ENCODE measurements at regions not wholly inside any gene's neighbourhood (a gene's known extent, or its start where the extent isn't known, plus 50 kb on each side); places are given as distances from the start of the nearest gene placed in this dataset.
A peak's percentile ranks its signal among the peaks of the same experiment; 100 is the strongest.

DNA sequence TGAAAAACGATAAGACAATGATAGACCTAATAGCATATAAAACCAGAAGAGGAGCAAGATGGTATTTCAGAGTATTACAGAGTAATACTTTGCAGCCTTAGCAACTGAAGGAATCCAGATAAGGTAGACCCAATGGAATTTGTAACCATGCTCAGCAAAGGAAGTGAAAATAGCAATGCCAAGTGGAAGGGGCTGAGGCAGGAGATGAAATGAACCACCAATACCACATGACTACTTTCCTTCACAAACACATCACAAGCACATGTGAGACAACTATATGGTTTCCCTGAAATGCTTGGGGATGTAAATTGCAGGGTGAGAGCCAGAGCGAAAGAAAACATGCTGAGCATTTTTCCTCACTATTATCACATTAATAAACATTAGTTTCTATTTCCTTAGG is 79.8 kb upstream of the MELK start:
- DNase-seq, result peak in 1 of 3 donors; percentile 11
- 85 to 87% methylated on average over 2 of the region's 2 CpGs for WGBS, 2 donors
- Histone ChIP-seq H3K9me3 (ENCODE audit: control insufficient read depth in 4 of 4, insufficient read depth in 3 of 4, low read length in 3 of 4) (no peaks in the 10 kb centered on the region), H3K27me3 (ENCODE audit: control insufficient read depth in 3 of 3, insufficient read depth in 3 of 3, low read length in 2 of 3) (no peaks in the 10 kb centered on the region), H3K4me1 (ENCODE audit: control insufficient read depth in 5 of 5, insufficient read depth in 5 of 5, low read length in 5 of 5) (peaks cover 0 to 16% (median 11%) of the 10 kb centered on the region in 5 donors), H3K4me3 (no peak overlapping the region), H3K36me3 (ENCODE audit: control insufficient read depth in 4 of 4, insufficient read depth in 4 of 4, low read length in 4 of 4) (no peaks in the 10 kb centered on the region), H3K9ac (ENCODE audit: insufficient read depth in 1 of 2, low read length in 2 of 2) (no peak overlapping the region), H3K27ac (ENCODE audit: low read depth in 1 of 2, low read length in 1 of 2) (no peak overlapping the region)
- TF ChIP-seq, protein P1, sequence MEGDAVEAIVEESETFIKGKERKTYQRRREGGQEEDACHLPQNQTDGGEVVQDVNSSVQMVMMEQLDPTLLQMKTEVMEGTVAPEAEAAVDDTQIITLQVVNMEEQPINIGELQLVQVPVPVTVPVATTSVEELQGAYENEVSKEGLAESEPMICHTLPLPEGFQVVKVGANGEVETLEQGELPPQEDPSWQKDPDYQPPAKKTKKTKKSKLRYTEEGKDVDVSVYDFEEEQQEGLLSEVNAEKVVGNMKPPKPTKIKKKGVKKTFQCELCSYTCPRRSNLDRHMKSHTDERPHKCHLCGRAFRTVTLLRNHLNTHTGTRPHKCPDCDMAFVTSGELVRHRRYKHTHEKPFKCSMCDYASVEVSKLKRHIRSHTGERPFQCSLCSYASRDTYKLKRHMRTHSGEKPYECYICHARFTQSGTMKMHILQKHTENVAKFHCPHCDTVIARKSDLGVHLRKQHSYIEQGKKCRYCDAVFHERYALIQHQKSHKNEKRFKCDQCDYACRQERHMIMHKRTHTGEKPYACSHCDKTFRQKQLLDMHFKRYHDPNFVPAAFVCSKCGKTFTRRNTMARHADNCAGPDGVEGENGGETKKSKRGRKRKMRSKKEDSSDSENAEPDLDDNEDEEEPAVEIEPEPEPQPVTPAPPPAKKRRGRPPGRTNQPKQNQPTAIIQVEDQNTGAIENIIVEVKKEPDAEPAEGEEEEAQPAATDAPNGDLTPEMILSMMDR (IDR thresholded peaks at IDR 0.05; ENCODE audit: control extremely low read depth, extremely low read depth), result no peak
- ATAC-seq (ENCODE audit: insufficient read depth, low FRiP score), result no peak

DNA sequence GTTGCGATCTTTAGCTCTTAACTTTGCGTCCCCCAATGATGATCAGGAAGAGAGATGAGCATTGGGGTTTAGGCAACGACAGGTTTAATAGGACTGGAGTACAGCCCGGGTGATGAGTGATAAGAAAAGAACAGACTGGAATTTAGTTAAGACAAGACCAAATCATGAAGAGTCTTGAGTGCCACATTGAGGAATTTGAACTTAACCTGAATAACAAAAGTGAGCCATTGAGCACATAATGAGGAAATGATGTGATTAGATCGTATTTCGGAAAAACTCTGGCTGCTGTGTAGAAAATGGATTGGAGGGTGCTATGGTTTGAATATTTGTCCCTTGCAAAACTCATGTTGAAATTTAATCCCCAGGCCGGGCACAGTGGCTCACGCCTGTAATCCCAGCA is 83.2 kb upstream of the MELK start:
- 92 to 95% methylated on average over 8 of the region's 8 CpGs for WGBS, 2 donors
- Histone ChIP-seq H3K4me1 (ENCODE audit: control insufficient read depth in 5 of 5, insufficient read depth in 5 of 5, low read length in 5 of 5) (peaks cover 4 to 24% (median 13%) of the 10 kb centered on the region in 5 donors), H3K36me3 (ENCODE audit: control insufficient read depth in 4 of 4, insufficient read depth in 4 of 4, low read length in 4 of 4) (no peaks in the 10 kb centered on the region), H3K9ac (ENCODE audit: insufficient read depth in 1 of 2, low read length in 2 of 2) (no peak overlapping the region), H3K27ac (ENCODE audit: low read depth in 1 of 2, low read length in 1 of 2) (peak overlapping the region in 1 of 2 donors; percentile 33), H3K27me3 (ENCODE audit: control insufficient read depth in 3 of 3, insufficient read depth in 3 of 3, low read length in 2 of 3) (no peaks in the 10 kb centered on the region), H3K9me3 (ENCODE audit: control insufficient read depth in 4 of 4, insufficient read depth in 3 of 4, low read length in 3 of 4) (no peaks in the 10 kb centered on the region), H3K4me3 (no peak overlapping the region)
- no peak for DNase-seq
- TF ChIP-seq, protein P1 (IDR thresholded peaks at IDR 0.05; ENCODE audit: control extremely low read depth, extremely low read depth), result no peak
- ATAC-seq (ENCODE audit: insufficient read depth, low FRiP score), result no peak

DNA sequence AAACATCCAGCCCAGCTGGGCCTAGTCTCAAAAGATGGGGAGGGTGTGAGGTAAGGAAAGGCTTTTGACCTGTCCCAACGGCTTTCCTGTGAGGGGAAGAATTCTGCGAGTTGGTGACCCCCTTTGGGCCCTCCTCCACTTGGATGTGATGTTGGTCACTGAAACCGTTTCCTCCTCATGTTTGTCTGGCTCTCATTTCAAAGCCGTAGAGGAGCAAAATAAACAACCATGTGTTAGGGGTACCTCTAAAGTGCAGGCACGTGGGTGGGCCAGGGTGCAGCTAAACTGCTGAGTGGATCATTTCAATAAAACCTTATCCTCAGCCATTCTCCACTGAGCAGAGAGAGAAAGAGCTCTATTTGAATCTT is 84.3 kb upstream of the MELK start:
- Histone ChIP-seq H3K9ac (ENCODE audit: insufficient read depth in 1 of 2, low read length in 2 of 2) (peak overlapping the region; percentile 65 to 90), H3K36me3 (ENCODE audit: control insufficient read depth in 4 of 4, insufficient read depth in 4 of 4, low read length in 4 of 4) (peaks cover 0 to 1% (median 0%) of the 10 kb centered on the region in 4 donors), H3K27ac (ENCODE audit: low read depth in 1 of 2, low read length in 1 of 2) (peak overlapping the region; percentile 92 to 93), H3K9me3 (ENCODE audit: control insufficient read depth in 4 of 4, insufficient read depth in 3 of 4, low read length in 3 of 4) (no peaks in the 10 kb centered on the region), H3K4me1 (ENCODE audit: control insufficient read depth in 5 of 5, insufficient read depth in 5 of 5, low read length in 5 of 5) (peaks cover 4 to 26% (median 13%) of the 10 kb centered on the region in 5 donors), H3K27me3 (ENCODE audit: control insufficient read depth in 3 of 3, insufficient read depth in 3 of 3, low read length in 2 of 3) (no peaks in the 10 kb centered on the region), H3K4me3 (no peak overlapping the region)
- peak; percentile 53 to 79 (median 78) for DNase-seq
- TF ChIP-seq, protein P1 (IDR thresholded peaks at IDR 0.05; ENCODE audit: control extremely low read depth, extremely low read depth), result no peak
- WGBS, 2 donors, result 8 to 10% methylated on average over 5 of the region's 5 CpGs
- no peak for ATAC-seq (ENCODE audit: insufficient read depth, low FRiP score)

All from lung (tissue), 11 donors.